HL-60 (cell line): ENCODE measurements at regions not wholly inside any gene's neighbourhood (a gene's known extent, or its start where the extent isn't known, plus 50 kb on each side); places are given as distances from the start of the nearest gene placed in this dataset.

ENCODE experiments used
- GABPA ChIP-seq: IDR thresholded peaks from 2 replicates; pipeline ENCODE4 v1.6.1; 2012; ENCODE audit warnings: low read depth
- POLR2AphosphoS5 ChIP-seq: IDR thresholded peaks from 2 replicates; pipeline ENCODE4 v1.6.1; 2012; ENCODE audit warnings: low read depth
- SPI1 ChIP-seq: IDR thresholded peaks from 2 replicates; pipeline ENCODE4 v1.6.1; 2012; ENCODE audit warnings: low read depth, mild to moderate bottlenecking, borderline replicate concordance
- TF ChIP-seq, protein P1 (sequence below): IDR thresholded peaks from one replicate; pipeline ENCODE4 v1.5.1; 2011; ENCODE audit warnings: low read length, control low read depth, inconsistent platforms; ENCODE audit not compliant: insufficient read depth
- TF ChIP-seq, protein P2 (sequence below): IDR thresholded peaks from 2 replicates; pipeline ENCODE4 v1.6.1; 2012; ENCODE audit warnings: low read depth; ENCODE audit not compliant: insufficient replicate concordance

DNA sequence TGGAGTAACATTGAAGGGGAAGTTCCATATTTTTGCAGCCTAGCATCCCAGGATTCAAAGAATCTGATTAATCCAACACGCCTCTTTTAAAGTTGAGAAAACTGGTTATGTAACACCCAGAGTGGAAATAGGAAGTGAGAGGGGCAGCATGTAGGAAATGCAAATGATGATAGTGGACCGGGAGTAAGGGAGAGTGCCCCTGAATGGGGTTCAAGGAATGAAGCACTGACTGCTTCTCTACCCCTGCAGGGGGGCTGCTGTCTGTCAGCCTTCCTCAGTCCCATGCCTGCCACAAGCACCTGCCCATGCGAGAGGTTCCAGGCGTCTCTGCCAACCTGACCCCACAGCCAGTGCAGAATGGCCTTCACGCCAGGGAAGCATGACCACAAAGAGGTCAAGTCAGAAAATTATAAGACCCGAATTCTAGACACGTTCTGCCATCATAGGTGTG lies 126.5 kb upstream of the CCND2 start:
- TF ChIP-seq SPI1 = peak; percentile 72
- TF ChIP-seq POLR2AphosphoS5 = no peak
- TF ChIP-seq, protein P1, sequence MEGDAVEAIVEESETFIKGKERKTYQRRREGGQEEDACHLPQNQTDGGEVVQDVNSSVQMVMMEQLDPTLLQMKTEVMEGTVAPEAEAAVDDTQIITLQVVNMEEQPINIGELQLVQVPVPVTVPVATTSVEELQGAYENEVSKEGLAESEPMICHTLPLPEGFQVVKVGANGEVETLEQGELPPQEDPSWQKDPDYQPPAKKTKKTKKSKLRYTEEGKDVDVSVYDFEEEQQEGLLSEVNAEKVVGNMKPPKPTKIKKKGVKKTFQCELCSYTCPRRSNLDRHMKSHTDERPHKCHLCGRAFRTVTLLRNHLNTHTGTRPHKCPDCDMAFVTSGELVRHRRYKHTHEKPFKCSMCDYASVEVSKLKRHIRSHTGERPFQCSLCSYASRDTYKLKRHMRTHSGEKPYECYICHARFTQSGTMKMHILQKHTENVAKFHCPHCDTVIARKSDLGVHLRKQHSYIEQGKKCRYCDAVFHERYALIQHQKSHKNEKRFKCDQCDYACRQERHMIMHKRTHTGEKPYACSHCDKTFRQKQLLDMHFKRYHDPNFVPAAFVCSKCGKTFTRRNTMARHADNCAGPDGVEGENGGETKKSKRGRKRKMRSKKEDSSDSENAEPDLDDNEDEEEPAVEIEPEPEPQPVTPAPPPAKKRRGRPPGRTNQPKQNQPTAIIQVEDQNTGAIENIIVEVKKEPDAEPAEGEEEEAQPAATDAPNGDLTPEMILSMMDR = no peak
- TF ChIP-seq, protein P2, sequence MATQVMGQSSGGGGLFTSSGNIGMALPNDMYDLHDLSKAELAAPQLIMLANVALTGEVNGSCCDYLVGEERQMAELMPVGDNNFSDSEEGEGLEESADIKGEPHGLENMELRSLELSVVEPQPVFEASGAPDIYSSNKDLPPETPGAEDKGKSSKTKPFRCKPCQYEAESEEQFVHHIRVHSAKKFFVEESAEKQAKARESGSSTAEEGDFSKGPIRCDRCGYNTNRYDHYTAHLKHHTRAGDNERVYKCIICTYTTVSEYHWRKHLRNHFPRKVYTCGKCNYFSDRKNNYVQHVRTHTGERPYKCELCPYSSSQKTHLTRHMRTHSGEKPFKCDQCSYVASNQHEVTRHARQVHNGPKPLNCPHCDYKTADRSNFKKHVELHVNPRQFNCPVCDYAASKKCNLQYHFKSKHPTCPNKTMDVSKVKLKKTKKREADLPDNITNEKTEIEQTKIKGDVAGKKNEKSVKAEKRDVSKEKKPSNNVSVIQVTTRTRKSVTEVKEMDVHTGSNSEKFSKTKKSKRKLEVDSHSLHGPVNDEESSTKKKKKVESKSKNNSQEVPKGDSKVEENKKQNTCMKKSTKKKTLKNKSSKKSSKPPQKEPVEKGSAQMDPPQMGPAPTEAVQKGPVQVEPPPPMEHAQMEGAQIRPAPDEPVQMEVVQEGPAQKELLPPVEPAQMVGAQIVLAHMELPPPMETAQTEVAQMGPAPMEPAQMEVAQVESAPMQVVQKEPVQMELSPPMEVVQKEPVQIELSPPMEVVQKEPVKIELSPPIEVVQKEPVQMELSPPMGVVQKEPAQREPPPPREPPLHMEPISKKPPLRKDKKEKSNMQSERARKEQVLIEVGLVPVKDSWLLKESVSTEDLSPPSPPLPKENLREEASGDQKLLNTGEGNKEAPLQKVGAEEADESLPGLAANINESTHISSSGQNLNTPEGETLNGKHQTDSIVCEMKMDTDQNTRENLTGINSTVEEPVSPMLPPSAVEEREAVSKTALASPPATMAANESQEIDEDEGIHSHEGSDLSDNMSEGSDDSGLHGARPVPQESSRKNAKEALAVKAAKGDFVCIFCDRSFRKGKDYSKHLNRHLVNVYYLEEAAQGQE = no peak
- no peak for TF ChIP-seq GABPA
